ENCODE measurements at regions not wholly inside any gene's neighbourhood (a gene's known extent, or its start where the extent isn't known, plus 50 kb on each side); places are given as distances from the start of the nearest gene placed in this dataset.

- no peak overlapping the region for H3K9ac ChIP-seq (ENCODE audit: extremely low read depth, insufficient read length, low read length)
- H4K20me1 ChIP-seq (ENCODE audit: control insufficient read depth, insufficient read depth, insufficient read length) = peaks cover 2% of the 10 kb centered on the region
- Mint-ChIP-seq H3K4me1 (peaks cover 11% of the 10 kb centered on the region in 2 experiments), H3K27me3 (ENCODE audit: low read depth) (peaks cover 1% of the 10 kb centered on the region), H3K4me3 (no peak overlapping the region), H3K27ac (no peak overlapping the region), H3K36me3 (ENCODE audit: insufficient read depth in 1 of 3, low read depth in 3 of 3) (no peaks in the 10 kb centered on the region), H3K9me3 (peaks cover 5 to 6% of the 10 kb centered on the region in 2 experiments; a peak in 4 of 5 replicates)
- H2AK5ac ChIP-seq (ENCODE audit: insufficient read length, low read length) = no peak overlapping the region
- H3K79me1 ChIP-seq (ENCODE audit: insufficient read depth, low read depth, low read length, poor library complexity, severe bottlenecking) = no peaks in the 10 kb centered on the region
- DNase-seq = no peak
- no peak overlapping the region for H3K18ac ChIP-seq (ENCODE audit: insufficient read length, low read depth, low read length)
- no CpG with 5 or more reads among the region's 2 CpGs for WGBS (ENCODE audit: extremely low coverage, insufficient read length, low lambda C conversion rate)
- H4K8ac ChIP-seq (replicated peaks; ENCODE audit: insufficient read length, low read depth, low read length) = no peak overlapping the region
- no peak overlapping the region for H4K91ac ChIP-seq (ENCODE audit: insufficient read length, low read depth, low read length)
- no peaks in the 10 kb centered on the region for H3K4me1 ChIP-seq (ENCODE audit: insufficient read depth, low read length)
- no peak overlapping the region for H2BK5ac ChIP-seq (ENCODE audit: insufficient read length, low read length)
- no peak overlapping the region for H3K23ac ChIP-seq (ENCODE audit: insufficient read length, low read depth, low read length)
- H3K4me2 ChIP-seq (ENCODE audit: insufficient read depth, insufficient read length, low read length) = no peak overlapping the region
- no peaks in the 10 kb centered on the region for H3K27me3 ChIP-seq (ENCODE audit: insufficient read depth, low read length)
- H3K4ac ChIP-seq (ENCODE audit: low read depth, low read length) = no peak overlapping the region
- H2BK20ac ChIP-seq (ENCODE audit: low read depth, low read length, poor library complexity, severe bottlenecking) = no peak overlapping the region
- no peak overlapping the region for H4K5ac ChIP-seq (ENCODE audit: insufficient read length, low read depth, low read length)
- TF ChIP-seq, protein P1, sequence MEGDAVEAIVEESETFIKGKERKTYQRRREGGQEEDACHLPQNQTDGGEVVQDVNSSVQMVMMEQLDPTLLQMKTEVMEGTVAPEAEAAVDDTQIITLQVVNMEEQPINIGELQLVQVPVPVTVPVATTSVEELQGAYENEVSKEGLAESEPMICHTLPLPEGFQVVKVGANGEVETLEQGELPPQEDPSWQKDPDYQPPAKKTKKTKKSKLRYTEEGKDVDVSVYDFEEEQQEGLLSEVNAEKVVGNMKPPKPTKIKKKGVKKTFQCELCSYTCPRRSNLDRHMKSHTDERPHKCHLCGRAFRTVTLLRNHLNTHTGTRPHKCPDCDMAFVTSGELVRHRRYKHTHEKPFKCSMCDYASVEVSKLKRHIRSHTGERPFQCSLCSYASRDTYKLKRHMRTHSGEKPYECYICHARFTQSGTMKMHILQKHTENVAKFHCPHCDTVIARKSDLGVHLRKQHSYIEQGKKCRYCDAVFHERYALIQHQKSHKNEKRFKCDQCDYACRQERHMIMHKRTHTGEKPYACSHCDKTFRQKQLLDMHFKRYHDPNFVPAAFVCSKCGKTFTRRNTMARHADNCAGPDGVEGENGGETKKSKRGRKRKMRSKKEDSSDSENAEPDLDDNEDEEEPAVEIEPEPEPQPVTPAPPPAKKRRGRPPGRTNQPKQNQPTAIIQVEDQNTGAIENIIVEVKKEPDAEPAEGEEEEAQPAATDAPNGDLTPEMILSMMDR (conservative IDR thresholded peaks at IDR 0.05) = no peak
- H2BK12ac ChIP-seq (ENCODE audit: insufficient read length, low read depth, low read length) = no peak overlapping the region
- no peak overlapping the region for H3K56ac ChIP-seq (ENCODE audit: insufficient read length, low read depth, low read length)
- H3K27ac ChIP-seq (ENCODE audit: insufficient read length, low read depth, low read length) = no peak overlapping the region
- H3K9me3 ChIP-seq (ENCODE audit: control insufficient read depth, low read depth, low read length) = no peaks in the 10 kb centered on the region
- H2BK120ac ChIP-seq (ENCODE audit: low read depth, low read length, poor library complexity, severe bottlenecking) = no peak overlapping the region
- H2BK15ac ChIP-seq (ENCODE audit: low read depth, low read length) = no peak overlapping the region
- no peaks in the 10 kb centered on the region for H3K23me2 ChIP-seq (ENCODE audit: insufficient read length, low read depth, low read length, poor library complexity, severe bottlenecking)
- H3K14ac ChIP-seq (ENCODE audit: insufficient read depth, low read length) = no peak overlapping the region
- no peak overlapping the region for H2AFZ ChIP-seq (ENCODE audit: low read length)
- no peaks in the 10 kb centered on the region for H3K79me2 ChIP-seq (ENCODE audit: insufficient read depth, low read length)
- H3T11ph ChIP-seq (ENCODE audit: low read length) = no peak overlapping the region
These were observed 209.1 kb downstream of the USP6NL start for GRCh38 chr10:11402392-11402791.

Measured in H9 (cell line).